Thoracic aorta (tissue), 2 donors: ENCODE measurements at regions not wholly inside any gene's neighbourhood (a gene's known extent, or its start where the extent isn't known, plus 50 kb on each side); places are given as distances from the start of the nearest gene placed in this dataset.

Source experiments
- ATAC-seq: fragments of 150-250 bp; one replicate; pipeline ENCODE4 v1.8.0; 2017; ENCODE audit warnings: low read depth; ENCODE audit not compliant: insufficient number of reproducible peaks, low FRiP score
- DNase-seq: peaks from one replicate; pipeline ENCODE4 v3.0.0-alpha.2; 2020; ENCODE audit warnings: low spot score
- H3K27ac ChIP-seq, 2 donors: fragments of 200-600 bp; sonication (generic); 1 replicate in 1 of 2; 2 replicates in 1 of 2; pipeline ENCODE4 v1.5.1; 2016; ENCODE audit warnings: mild to moderate bottlenecking in 2 of 2, moderate library complexity in 2 of 2
- H3K27me3 ChIP-seq: fragments of 200-600 bp; sonication (generic); replicated peaks from 2 replicates; pipeline ENCODE4 v1.6.0; 2016; ENCODE audit warnings: mild to moderate bottlenecking; ENCODE audit not compliant: insufficient read depth
- H3K36me3 ChIP-seq: fragments of 200-600 bp; sonication (generic); one replicate; pipeline ENCODE4 v1.5.1; 2016
- H3K4me1 ChIP-seq, 2 donors: fragments of 200-600 bp; sonication (generic); 1 replicate in 1 of 2; 2 replicates in 1 of 2; pipeline versions ENCODE4 v1.5.1 to v1.6.0; 2016; ENCODE audit warnings: low read depth in 2 of 2, mild to moderate bottlenecking in 1 of 2; ENCODE audit not compliant: control insufficient read depth in 1 of 2
- H3K4me3 ChIP-seq: fragments of 200-600 bp; sonication (generic); 2 replicates; pipeline ENCODE4 v1.5.1; 2016; ENCODE audit warnings: mild to moderate bottlenecking
- H3K9me3 ChIP-seq: fragments of 200-600 bp; sonication (generic); 2 replicates; pipeline ENCODE4 v1.5.1; 2016
- CTCF ChIP-seq: fragments of 200-600 bp; sonication (generic); IDR thresholded peaks from one replicate; pipeline ENCODE4 v1.5.1; 2019; ENCODE audit warnings: antibody characterized with exemption

DNA sequence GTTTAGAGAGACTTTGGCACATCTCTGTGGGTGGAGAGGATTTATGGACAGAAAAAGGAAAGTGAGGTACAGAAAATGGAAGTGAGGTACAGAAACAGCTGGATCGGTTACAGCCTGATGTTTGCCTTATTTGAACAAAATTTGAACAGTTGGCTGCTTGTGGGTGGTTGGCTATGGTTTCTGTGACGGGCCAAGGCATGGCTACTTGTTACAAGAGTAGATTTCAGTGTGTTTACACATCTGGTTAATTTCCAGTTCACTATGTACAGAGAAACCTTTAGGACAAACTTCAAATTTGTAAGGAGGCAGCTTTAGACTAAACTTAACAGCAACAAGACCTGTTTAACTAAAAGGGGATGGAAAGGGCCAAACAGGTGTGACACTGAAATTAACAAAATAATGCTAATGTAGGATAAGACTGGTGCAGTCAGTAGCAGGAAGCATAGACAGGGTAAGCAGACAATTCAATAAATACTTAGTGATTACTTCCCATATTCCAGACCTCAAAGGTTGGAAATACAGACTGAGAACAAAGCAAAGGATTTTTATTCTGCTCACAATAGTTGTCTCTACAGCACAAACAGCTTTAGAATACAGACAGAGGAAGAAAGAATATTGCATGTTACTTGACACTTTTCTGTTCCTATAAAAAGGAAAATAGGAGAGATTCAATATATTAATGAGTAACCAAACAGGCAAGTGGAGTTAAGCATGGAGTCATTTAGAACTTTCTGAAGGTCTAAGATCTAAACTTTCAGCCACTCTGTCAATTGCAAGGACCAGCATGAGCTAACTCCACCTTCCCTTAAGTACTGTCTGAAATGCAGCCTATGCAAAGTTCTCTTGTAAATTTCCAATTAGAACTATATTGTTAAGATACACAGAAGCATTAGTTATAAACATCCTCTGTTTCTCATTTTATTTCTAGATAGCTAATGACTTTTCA is 294.4 kb upstream of the FAT4 start:
- Histone ChIP-seq H3K27me3 (no peaks in the 10 kb centered on the region), H3K4me3 (no peak overlapping the region), H3K4me1 (no peaks in the 10 kb centered on the region), H3K36me3 (no peaks in the 10 kb centered on the region), H3K9me3 (no peaks in the 10 kb centered on the region), H3K27ac (no peak overlapping the region)
- no peak for ATAC-seq
- DNase-seq: no peak
- no peak for TF ChIP-seq CTCF

DNA sequence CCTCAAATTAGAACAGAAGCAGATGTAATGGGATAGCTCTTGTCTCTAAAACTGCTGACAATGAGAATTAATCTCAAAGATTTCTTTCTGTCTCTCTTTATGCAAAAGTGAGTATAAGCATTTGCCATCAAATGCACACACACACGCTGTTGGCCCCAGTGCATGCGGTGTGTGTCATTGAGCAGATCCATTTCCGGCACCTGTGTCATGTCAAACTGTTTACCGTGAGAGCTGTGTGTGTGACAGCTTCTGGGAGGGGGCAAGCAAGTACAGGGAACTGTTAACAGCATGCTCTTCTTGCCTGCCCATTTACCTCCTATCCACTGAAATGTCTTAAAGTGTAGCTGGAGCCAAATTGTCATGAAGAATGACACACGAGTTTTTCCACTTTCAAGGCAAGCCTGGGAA is 297.9 kb upstream of the FAT4 start:
- no peak for TF ChIP-seq CTCF
- Histone ChIP-seq H3K27ac (no peak overlapping the region), H3K27me3 (no peaks in the 10 kb centered on the region), H3K9me3 (no peaks in the 10 kb centered on the region), H3K4me3 (no peak overlapping the region), H3K4me1 (no peaks in the 10 kb centered on the region), H3K36me3 (no peaks in the 10 kb centered on the region)
- ATAC-seq (no peak), DNase-seq (no peak)

DNA sequence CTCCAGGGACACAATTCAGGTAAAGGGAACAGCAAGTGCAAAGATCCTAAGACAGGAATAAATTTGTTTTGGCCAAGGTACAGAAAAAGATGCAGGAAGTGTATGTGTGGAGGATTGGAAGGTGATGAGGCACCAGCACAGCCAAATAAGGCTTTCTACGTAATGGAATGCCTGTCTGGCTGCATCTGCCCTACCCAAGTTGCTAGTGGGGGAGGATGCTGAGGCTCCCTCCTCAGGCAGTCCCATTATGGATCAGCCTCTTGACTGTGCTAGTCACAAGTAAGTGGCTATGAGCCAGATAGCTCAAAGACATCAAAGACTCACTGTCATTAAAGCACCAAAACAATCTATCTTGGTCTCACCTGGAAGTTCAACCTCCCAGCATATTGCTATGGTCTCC is 300.9 kb upstream of the FAT4 start:
- H3K27ac ChIP-seq: no peak overlapping the region
- no peaks in the 10 kb centered on the region for H3K4me1 ChIP-seq
- H3K27me3 ChIP-seq: no peaks in the 10 kb centered on the region
- DNase-seq (no peak), ATAC-seq (no peak)
- no peaks in the 10 kb centered on the region for H3K9me3 ChIP-seq
- no peak overlapping the region for H3K4me3 ChIP-seq
- no peak for TF ChIP-seq CTCF
- H3K36me3 ChIP-seq: no peaks in the 10 kb centered on the region

GRCh38 chr4:125011646-125012045 is 299.1 kb upstream of the ANKRD50 start:
- ATAC-seq (no peak), DNase-seq (no peak)
- no peaks in the 10 kb centered on the region for H3K4me1 ChIP-seq
- H3K27me3 ChIP-seq: no peaks in the 10 kb centered on the region
- H3K27ac ChIP-seq: no peak overlapping the region
- no peaks in the 10 kb centered on the region for H3K9me3 ChIP-seq
- no peaks in the 10 kb centered on the region for H3K36me3 ChIP-seq
- TF ChIP-seq CTCF: no peak
- no peak overlapping the region for H3K4me3 ChIP-seq

DNA sequence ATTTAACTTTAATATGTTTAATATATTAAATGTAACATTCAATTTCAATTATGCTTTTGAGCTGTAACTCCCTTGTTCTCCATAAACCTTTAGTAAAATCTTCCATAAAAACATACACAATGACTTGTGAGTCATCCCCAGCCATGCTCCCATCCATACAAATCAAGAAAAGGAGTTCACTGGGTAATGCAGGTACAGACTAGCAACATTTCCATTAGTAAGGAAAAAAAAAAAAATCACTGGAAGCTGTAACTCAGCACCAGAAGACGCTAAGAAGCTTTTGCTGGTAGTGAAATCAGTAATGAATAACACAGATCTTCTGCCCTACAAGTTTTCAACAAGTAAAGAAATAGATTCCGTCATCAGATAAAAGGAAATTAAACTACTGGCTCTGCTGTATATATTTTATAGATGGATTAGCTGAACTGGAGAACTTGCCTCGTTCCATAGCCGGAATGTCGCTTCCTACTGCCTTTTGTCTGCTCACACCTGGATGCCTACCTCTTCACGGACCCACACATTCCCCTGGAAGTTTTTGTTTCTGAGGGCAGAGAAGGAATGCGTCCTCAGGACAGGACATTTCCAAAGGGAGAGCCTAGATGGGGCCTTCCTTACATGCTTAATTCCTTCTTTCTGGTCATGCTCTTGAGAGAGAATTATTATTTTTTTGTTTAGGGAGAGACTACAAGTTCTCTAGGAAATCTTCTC is 298.4 kb upstream of the ANKRD50 start:
- ATAC-seq (no peak), DNase-seq (no peak)
- H3K4me3 ChIP-seq: no peak overlapping the region
- H3K27ac ChIP-seq: no peak overlapping the region
- no peaks in the 10 kb centered on the region for H3K36me3 ChIP-seq
- no peaks in the 10 kb centered on the region for H3K4me1 ChIP-seq
- H3K27me3 ChIP-seq: no peaks in the 10 kb centered on the region
- no peaks in the 10 kb centered on the region for H3K9me3 ChIP-seq
- TF ChIP-seq CTCF: no peak
